Smooth muscle cell (in vitro differentiated cells): ENCODE measurements at regions not wholly inside any gene's neighbourhood (a gene's known extent, or its start where the extent isn't known, plus 50 kb on each side); places are given as distances from the start of the nearest gene placed in this dataset.
A peak's percentile ranks its signal among the peaks of the same experiment; 100 is the strongest.

Experiments
- DNase-seq: peaks from one replicate; lab custom pipeline; 2025; ENCODE audit not compliant: unreplicated experiment; lab: John Stamatoyannopoulos, UW
- H2AFZ ChIP-seq: fragments of 200-600 bp; sonication (generic); 2 replicates; pipeline ENCODE4 v1.6.0; 2016; ENCODE audit warnings: antibody characterized with exemption, low read depth, mild to moderate bottlenecking
- H3F3A ChIP-seq: fragments of 200-600 bp; sonication (generic); 2 replicates; pipeline ENCODE4 v1.6.0; 2017; ENCODE audit warnings: antibody characterized with exemption, low read depth
- H3K27ac ChIP-seq: fragments of 200-600 bp; sonication (generic); 2 replicates; pipeline ENCODE4 v1.5.1; 2016; ENCODE audit warnings: low read depth, mild to moderate bottlenecking
- H3K27me3 ChIP-seq: fragments of 200-600 bp; sonication (generic); 2 replicates; pipeline ENCODE4 v1.6.1; 2016; ENCODE audit warnings: low read depth, mild to moderate bottlenecking
- H3K36me3 ChIP-seq: fragments of 200-600 bp; sonication (generic); 2 replicates; pipeline ENCODE4 v1.5.1; 2016; ENCODE audit warnings: low read depth
- H3K4me1 ChIP-seq: fragments of 200-600 bp; sonication (generic); 2 replicates; pipeline ENCODE4 v1.5.1; 2016; ENCODE audit warnings: low read depth
- H3K4me2 ChIP-seq: fragments of 200-600 bp; sonication (generic); 2 replicates; pipeline ENCODE4 v1.6.0; 2016; ENCODE audit warnings: mild to moderate bottlenecking
- H3K4me3 ChIP-seq: fragments of 200-600 bp; sonication (generic); 2 replicates; pipeline ENCODE4 v1.5.1; 2016; ENCODE audit warnings: mild to moderate bottlenecking
- H3K79me2 ChIP-seq: fragments of 200-600 bp; sonication (generic); 2 replicates; pipeline ENCODE4 v1.6.0; 2016; ENCODE audit warnings: low read depth, mild to moderate bottlenecking
- H3K9ac ChIP-seq: fragments of 200-600 bp; sonication (generic); 2 replicates; pipeline ENCODE4 v1.6.0; 2016; ENCODE audit warnings: low read depth
- H3K9me3 ChIP-seq: fragments of 200-600 bp; sonication (generic); replicated peaks from 2 replicates; pipeline ENCODE4 v1.5.1; 2016; ENCODE audit warnings: low read depth
- H4K20me1 ChIP-seq: fragments of 200-600 bp; sonication (generic); 2 replicates; pipeline ENCODE4 v1.6.0; 2016; ENCODE audit warnings: low read depth
- WGBS: methylation state at CpG from one replicate; pipeline ENCODE4 v1.1.7; 2016; ENCODE audit warnings: low lambda C conversion rate; 5-methylcytosine and 5-hydroxymethylcytosine counted together
- TF ChIP-seq, protein P1 (sequence below): fragments of 200-600 bp; sonication (generic); IDR thresholded peaks from 2 replicates; pipeline ENCODE4 v1.5.1; 2017; ENCODE audit warnings: borderline replicate concordance, mild to moderate bottlenecking, antibody characterized with exemption; ENCODE audit not compliant: insufficient read depth, poor library complexity, severe bottlenecking

DNA sequence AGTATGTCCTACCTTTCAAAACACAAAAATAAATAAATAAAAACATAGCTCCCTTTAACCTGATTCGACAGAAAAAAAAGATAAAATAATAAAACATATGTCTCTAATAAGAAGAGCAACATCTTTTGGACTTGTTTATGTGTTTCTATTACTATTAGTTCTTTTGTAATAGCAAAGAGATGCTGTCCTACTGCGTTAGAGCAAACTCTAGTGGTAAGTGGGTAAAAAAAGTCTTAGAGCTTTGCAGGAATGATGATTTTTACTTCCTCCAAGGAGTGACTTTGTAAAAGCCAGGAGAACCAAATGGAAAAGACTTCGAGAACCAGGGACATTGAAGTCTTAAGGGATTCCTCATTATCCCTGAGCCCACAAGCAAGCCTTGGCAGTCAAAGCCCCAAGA lies 450.1 kb downstream of the METTL4 start:
- no peaks in the 10 kb centered on the region for H3K36me3 ChIP-seq
- DNase-seq = no peak
- H3K27ac ChIP-seq = no peak overlapping the region
- WGBS = 45% methylated on average over 3 of the region's 3 CpGs
- H3K27me3 ChIP-seq = no peaks in the 10 kb centered on the region
- no peaks in the 10 kb centered on the region for H3F3A ChIP-seq
- H3K9ac ChIP-seq = no peak overlapping the region
- no peaks in the 10 kb centered on the region for H4K20me1 ChIP-seq
- no peaks in the 10 kb centered on the region for H3K9me3 ChIP-seq
- no peaks in the 10 kb centered on the region for H3K79me2 ChIP-seq
- no peak overlapping the region for H3K4me2 ChIP-seq
- H3K4me1 ChIP-seq = no peaks in the 10 kb centered on the region
- H2AFZ ChIP-seq = peak overlapping the region; percentile 64
- TF ChIP-seq, protein P1, sequence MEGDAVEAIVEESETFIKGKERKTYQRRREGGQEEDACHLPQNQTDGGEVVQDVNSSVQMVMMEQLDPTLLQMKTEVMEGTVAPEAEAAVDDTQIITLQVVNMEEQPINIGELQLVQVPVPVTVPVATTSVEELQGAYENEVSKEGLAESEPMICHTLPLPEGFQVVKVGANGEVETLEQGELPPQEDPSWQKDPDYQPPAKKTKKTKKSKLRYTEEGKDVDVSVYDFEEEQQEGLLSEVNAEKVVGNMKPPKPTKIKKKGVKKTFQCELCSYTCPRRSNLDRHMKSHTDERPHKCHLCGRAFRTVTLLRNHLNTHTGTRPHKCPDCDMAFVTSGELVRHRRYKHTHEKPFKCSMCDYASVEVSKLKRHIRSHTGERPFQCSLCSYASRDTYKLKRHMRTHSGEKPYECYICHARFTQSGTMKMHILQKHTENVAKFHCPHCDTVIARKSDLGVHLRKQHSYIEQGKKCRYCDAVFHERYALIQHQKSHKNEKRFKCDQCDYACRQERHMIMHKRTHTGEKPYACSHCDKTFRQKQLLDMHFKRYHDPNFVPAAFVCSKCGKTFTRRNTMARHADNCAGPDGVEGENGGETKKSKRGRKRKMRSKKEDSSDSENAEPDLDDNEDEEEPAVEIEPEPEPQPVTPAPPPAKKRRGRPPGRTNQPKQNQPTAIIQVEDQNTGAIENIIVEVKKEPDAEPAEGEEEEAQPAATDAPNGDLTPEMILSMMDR = no peak
- H3K4me3 ChIP-seq = no peak overlapping the region

DNA sequence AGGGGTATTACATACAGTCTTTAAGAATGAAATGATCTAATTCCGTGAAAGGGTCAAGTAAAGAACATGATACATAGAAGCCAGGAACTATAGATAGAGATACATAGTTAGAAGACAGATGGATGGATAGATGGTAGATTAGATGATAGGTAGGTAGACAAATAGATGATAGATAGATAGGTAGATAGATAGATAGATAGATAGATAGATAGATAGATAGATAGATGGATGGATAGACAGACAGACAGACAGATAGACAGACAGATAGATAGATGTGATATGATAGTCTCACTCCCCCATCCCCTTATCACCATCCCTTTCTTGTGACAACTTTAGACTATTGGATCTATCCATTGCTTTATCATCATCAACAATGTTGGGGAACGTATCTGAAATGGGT lies 448.2 kb downstream of the METTL4 start:
- Histone ChIP-seq H3K4me3 (no peak overlapping the region), H3K9me3 (no peaks in the 10 kb centered on the region), H3F3A (no peaks in the 10 kb centered on the region), H3K27ac (no peak overlapping the region), H3K36me3 (no peaks in the 10 kb centered on the region), H2AFZ (no peak overlapping the region), H3K4me2 (no peak overlapping the region), H3K27me3 (no peaks in the 10 kb centered on the region), H3K4me1 (no peaks in the 10 kb centered on the region), H3K79me2 (no peaks in the 10 kb centered on the region), H4K20me1 (no peaks in the 10 kb centered on the region), H3K9ac (no peak overlapping the region)
- no peak for DNase-seq
- 91% methylated on average over 2 of the region's 2 CpGs for WGBS
- TF ChIP-seq, protein P1 = no peak

DNA sequence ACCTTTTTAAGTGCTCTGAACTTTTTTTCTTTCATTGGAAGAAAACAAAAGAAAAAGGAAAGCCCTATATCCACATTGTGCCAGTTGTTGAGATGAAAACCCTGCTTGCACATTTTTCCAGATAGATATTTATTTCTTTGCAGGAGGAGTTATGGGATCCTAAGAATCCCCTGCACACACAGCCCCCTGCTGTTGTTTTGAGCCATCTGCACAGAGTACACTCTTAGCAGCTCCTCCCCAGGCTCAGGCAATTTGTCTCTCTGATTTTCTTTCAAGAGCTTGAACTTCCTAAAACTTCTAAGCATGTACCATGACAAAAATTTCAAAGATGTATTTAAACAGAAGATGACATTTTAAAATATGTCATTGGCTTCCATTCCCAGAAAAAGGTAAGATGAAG lies 436.9 kb downstream of the METTL4 start:
- Histone ChIP-seq H4K20me1 (no peaks in the 10 kb centered on the region), H3K27me3 (no peaks in the 10 kb centered on the region)
- TF ChIP-seq, protein P1 = no peak

DNA sequence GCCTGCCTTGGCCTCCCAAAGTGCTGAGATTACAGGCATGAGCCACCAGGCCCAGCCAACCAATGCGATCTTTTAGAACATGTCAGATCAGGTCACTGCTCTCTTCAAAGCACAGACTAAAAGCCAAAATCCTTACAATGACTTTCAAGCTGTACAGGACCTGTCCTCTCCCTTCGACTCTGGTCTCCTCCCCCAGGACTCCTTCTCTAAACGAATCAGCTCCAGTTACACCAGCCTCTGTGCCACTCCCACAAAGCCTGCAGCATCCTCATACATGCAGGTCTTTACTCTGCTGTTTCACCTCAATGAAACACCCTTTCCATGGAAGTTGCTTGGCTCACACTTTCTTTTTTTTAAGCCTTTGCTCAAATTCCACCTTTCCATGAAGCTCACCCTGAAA lies 436.0 kb downstream of the METTL4 start:
- Histone ChIP-seq H3K4me2 (no peak overlapping the region), H3K27me3 (no peaks in the 10 kb centered on the region), H3K9ac (no peak overlapping the region), H3K4me3 (no peak overlapping the region), H2AFZ (no peak overlapping the region), H4K20me1 (no peaks in the 10 kb centered on the region), H3K9me3 (no peaks in the 10 kb centered on the region), H3K27ac (no peak overlapping the region), H3K36me3 (no peaks in the 10 kb centered on the region), H3F3A (no peaks in the 10 kb centered on the region), H3K4me1 (no peaks in the 10 kb centered on the region), H3K79me2 (no peaks in the 10 kb centered on the region)
- TF ChIP-seq, protein P1 = no peak
- DNase-seq = no peak
- WGBS = 77% methylated on average over 3 of the region's 3 CpGs

More for the DNA sequence above, 436.9 kb downstream of the METTL4 start:
- Histone ChIP-seq H2AFZ (no peak overlapping the region), H3K4me3 (no peak overlapping the region), H3K27ac (no peak overlapping the region), H3K4me1 (no peaks in the 10 kb centered on the region), H3F3A (no peaks in the 10 kb centered on the region), H3K9ac (no peak overlapping the region), H3K36me3 (no peaks in the 10 kb centered on the region), H3K4me2 (no peak overlapping the region), H3K79me2 (no peaks in the 10 kb centered on the region), H3K9me3 (no peaks in the 10 kb centered on the region)
- DNase-seq = no peak
